ENCODE measurements at regions not wholly inside any gene's neighbourhood (a gene's known extent, or its start where the extent isn't known, plus 50 kb on each side); places are given as distances from the start of the nearest gene placed in this dataset.

DNA sequence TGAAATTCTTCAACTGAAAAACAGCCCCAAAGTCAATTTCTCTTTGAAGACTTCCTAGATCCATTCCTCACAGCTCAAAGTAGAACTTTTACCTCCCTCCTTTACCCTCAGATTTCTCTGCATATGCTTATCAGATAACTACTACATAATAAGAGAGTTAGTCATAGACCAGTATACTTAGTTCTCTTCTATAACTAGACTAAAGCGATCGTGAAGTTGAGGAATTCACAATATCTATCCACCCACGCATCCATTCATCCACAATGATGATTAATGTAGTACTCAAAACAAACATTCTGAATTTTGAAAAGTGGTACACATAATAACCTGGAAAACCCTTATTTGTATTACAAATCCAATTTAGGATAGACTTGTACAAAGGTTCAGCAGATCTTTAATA is 800.9 kb upstream of the TENM4 start:
- no peak for DNase-seq (ENCODE audit: low read depth)
- CTCF ChIA-PET = no interaction called here
- Histone ChIP-seq H3K4me3 (ENCODE audit: low read depth, low read length) (no peak overlapping the region), H3K36me3 (ENCODE audit: control insufficient read depth, insufficient read depth, low read length) (no peaks in the 10 kb centered on the region), H3K27me3 (ENCODE audit: control insufficient read depth, insufficient read depth, low read length) (no peaks in the 10 kb centered on the region)
- TF ChIP-seq, protein P1, sequence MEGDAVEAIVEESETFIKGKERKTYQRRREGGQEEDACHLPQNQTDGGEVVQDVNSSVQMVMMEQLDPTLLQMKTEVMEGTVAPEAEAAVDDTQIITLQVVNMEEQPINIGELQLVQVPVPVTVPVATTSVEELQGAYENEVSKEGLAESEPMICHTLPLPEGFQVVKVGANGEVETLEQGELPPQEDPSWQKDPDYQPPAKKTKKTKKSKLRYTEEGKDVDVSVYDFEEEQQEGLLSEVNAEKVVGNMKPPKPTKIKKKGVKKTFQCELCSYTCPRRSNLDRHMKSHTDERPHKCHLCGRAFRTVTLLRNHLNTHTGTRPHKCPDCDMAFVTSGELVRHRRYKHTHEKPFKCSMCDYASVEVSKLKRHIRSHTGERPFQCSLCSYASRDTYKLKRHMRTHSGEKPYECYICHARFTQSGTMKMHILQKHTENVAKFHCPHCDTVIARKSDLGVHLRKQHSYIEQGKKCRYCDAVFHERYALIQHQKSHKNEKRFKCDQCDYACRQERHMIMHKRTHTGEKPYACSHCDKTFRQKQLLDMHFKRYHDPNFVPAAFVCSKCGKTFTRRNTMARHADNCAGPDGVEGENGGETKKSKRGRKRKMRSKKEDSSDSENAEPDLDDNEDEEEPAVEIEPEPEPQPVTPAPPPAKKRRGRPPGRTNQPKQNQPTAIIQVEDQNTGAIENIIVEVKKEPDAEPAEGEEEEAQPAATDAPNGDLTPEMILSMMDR (IDR thresholded peaks at IDR 0.05; ENCODE audit: insufficient read depth, low read depth, low read length) = no peak
- POLR2A ChIA-PET = no interaction called here

DNA sequence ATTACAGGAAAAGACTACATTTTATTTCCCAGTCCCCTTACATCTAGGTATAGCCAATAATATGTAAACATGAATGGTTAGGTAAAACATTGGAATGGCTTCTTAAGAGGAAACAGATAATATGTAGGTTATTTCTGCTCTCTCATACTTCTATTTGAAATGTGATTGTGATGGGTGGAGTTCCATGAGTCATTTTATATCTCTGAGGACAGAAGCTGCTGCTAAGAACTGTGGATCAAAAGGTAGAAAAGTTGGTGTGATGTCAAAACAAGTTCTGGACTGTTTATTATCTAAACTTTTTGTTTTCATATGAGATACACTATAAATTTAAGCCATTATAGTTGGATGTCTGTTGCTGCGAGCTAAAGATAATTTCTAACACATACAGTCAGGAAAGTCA is 799.4 kb upstream of the TENM4 start:
- no peak overlapping the region for H3K4me3 ChIP-seq (ENCODE audit: low read depth, low read length)
- H3K27me3 ChIP-seq (ENCODE audit: control insufficient read depth, insufficient read depth, low read length) = no peaks in the 10 kb centered on the region
- H3K36me3 ChIP-seq (ENCODE audit: control insufficient read depth, insufficient read depth, low read length) = no peaks in the 10 kb centered on the region
- DNase-seq (ENCODE audit: low read depth) = no peak
- ChIA-PET CTCF (no interaction called here), POLR2A (no interaction called here)
- TF ChIP-seq, protein P1 (IDR thresholded peaks at IDR 0.05; ENCODE audit: insufficient read depth, low read depth, low read length) = no peak

DNA sequence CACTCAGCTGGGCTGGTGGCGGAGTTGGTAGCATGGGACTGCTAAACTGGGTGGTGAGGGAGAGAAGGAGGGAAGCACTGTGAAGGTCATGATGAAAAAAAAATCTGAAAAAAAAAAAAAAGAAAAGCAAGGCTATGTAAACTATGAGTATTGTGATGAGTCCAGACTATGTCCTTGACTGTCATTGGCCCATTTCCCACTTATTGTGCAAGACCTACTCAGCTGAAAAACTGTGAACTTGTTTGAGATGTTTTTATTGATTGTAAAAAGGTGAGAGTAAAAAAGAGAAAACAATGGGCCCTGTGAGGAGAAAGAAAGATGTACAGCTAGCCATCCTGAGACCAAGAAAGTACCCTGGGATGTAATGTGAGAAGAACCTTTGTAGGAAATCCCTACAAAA is 798.4 kb upstream of the TENM4 start:
- no peak for DNase-seq (ENCODE audit: low read depth)
- H3K27me3 ChIP-seq (ENCODE audit: control insufficient read depth, insufficient read depth, low read length) = no peaks in the 10 kb centered on the region
- no peaks in the 10 kb centered on the region for H3K36me3 ChIP-seq (ENCODE audit: control insufficient read depth, insufficient read depth, low read length)
- TF ChIP-seq, protein P1 (IDR thresholded peaks at IDR 0.05; ENCODE audit: insufficient read depth, low read depth, low read length) = no peak
- ChIA-PET CTCF (interaction anchor here (1.2 kb wide), 1 partner anchor 9 kb away, joined by 3 read pairs; no protein-coding TSS in a partner anchor), POLR2A (no interaction called here)
- H3K4me3 ChIP-seq (ENCODE audit: low read depth, low read length) = no peak overlapping the region

DNA sequence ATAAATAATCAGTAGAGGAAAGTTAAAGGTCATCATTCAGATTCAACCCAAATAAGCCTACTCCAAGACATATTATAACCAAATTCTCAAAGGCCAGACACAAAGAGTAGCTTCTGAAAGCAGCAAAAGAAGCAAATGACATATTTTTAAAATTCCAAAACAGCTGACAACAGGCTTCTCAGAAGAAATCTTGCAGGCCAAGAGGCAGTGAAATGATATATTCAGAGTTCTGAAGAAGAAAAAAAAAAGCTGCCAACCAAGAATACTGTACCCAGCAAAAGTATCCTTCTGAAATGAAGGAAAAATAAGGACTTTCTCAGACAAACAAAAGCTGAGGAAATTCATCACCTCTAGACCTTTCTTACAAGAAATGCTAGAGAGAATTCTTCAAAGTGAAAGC is 787.1 kb upstream of the TENM4 start:
- DNase-seq (ENCODE audit: low read depth) = no peak
- H3K36me3 ChIP-seq (ENCODE audit: control insufficient read depth, insufficient read depth, low read length) = no peaks in the 10 kb centered on the region
- CTCF ChIA-PET = no interaction called here

DNA sequence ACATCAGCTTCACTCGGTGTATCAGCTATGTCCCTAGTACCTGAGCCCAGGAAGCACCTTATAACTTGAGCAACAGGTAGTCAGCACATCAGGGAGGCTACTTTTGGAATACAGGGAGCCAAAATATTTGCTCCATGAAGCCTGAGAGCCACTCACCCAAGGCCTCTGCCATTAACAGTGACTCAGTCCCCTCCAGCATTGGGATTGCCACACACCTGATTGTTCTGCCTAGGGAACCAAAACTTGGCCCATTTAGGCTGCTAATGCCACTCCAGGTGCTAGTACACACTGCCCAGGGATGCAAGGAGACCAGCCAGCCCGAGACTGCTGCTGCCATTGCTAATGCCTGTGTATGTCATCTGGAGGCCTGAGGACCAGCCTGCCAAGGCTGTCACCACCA is 773.6 kb upstream of the TENM4 start:
- POLR2A ChIA-PET = no interaction called here
- Histone ChIP-seq H3K4me3 (ENCODE audit: low read depth, low read length) (no peak overlapping the region), H3K27me3 (ENCODE audit: control insufficient read depth, insufficient read depth, low read length) (no peaks in the 10 kb centered on the region), H3K36me3 (ENCODE audit: control insufficient read depth, insufficient read depth, low read length) (no peaks in the 10 kb centered on the region)
- TF ChIP-seq, protein P1 (IDR thresholded peaks at IDR 0.05; ENCODE audit: insufficient read depth, low read depth, low read length) = no peak
- CTCF ChIA-PET = no interaction called here
- no peak for DNase-seq (ENCODE audit: low read depth)

More for the DNA sequence above, 787.1 kb upstream of the TENM4 start:
- TF ChIP-seq, protein P1 (IDR thresholded peaks at IDR 0.05; ENCODE audit: insufficient read depth, low read depth, low read length) = no peak
- POLR2A ChIA-PET = no interaction called here
- Histone ChIP-seq H3K27me3 (ENCODE audit: control insufficient read depth, insufficient read depth, low read length) (no peaks in the 10 kb centered on the region), H3K4me3 (ENCODE audit: low read depth, low read length) (no peak overlapping the region)
